ENCODE measurements at regions not wholly inside any gene's neighbourhood (a gene's known extent, or its start where the extent isn't known, plus 50 kb on each side); places are given as distances from the start of the nearest gene placed in this dataset.

DNA sequence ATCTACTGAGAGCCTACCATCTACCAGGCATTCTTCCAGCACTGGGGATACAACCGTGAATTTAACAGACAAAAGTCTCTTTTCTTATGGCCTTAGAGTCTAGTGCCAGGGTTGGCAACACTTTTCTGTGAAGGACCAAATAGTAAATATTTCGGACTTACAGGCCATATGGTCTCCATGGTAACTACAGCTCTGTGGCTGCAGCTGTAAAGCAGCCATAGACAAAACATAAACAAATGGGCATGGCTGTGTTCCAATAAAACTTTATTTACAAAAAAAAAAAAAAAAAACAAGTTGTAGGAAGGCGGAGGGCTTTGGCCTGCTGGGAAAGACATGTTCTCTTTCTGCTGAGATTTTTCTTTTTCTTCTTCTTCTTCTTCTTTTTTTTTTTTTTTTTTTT lies 98.7 kb downstream of the ABCC12 start:
- Histone ChIP-seq H3K9ac (ENCODE audit: low read length) (no peak overlapping the region), H3K4me3 (ENCODE audit: low read depth, low read length) (no peak overlapping the region), H3K27ac (ENCODE audit: low read depth, low read length) (no peak overlapping the region), H3K36me3 (ENCODE audit: control insufficient read depth, insufficient read depth, low read length) (no peaks in the 10 kb centered on the region), H3K27me3 (ENCODE audit: control insufficient read depth, insufficient read depth, low read length) (no peaks in the 10 kb centered on the region), H3K9me3 (ENCODE audit: control insufficient read depth, insufficient read depth, low read depth, low read length) (peaks cover 4% of the 10 kb centered on the region; the same call in 1 of the 2 replicates), H3K4me1 (ENCODE audit: control insufficient read depth, insufficient read depth, low read length) (peaks cover 24% of the 10 kb centered on the region)

DNA sequence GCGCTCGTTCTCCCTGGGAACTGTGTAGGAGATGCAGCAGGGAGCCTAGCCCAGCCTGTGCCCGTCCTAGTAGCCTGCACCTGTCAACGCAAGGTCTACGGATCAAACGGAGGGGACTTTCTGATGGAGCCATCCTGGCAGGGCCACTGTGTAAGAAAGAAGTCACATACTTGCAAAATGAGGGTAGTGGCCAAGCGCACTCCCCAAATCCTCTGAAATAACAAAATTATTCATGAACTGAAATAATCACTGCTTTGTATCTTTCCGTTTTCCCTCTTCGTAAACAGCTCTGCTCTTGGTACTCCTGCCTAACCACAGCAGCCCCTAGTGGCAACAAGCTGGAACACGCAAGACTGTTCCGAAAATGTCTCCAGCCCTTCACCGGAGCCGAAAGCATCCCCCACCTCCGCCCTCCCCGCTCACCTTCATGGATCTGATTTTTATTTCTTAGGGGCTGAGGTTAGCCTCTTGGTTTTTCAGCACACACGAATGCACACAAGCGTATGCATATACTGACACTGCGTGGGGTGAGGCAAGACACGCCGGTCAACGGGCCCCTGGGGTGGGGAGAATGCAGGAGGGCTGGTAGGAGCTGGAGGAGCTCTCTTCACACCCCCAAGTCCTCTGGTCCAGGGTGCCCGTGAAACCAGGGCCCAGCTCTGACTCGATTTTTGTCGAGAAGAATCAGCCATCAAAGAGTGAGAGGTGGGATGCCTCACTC lies 100.8 kb downstream of the ABCC12 start:
- Histone ChIP-seq H3K4me1 (ENCODE audit: control insufficient read depth, insufficient read depth, low read length) (peaks cover 32% of the 10 kb centered on the region), H3K9ac (ENCODE audit: low read length) (no peak overlapping the region), H3K27me3 (ENCODE audit: control insufficient read depth, insufficient read depth, low read length) (no peaks in the 10 kb centered on the region), H3K36me3 (ENCODE audit: control insufficient read depth, insufficient read depth, low read length) (no peaks in the 10 kb centered on the region), H3K4me3 (ENCODE audit: low read depth, low read length) (peak overlapping the region; percentile 12; the same call in 1 of the 2 replicates), H3K27ac (ENCODE audit: low read depth, low read length) (no peak overlapping the region), H3K9me3 (ENCODE audit: control insufficient read depth, insufficient read depth, low read depth, low read length) (peaks cover 4% of the 10 kb centered on the region; the same call in 1 of the 2 replicates)

DNA sequence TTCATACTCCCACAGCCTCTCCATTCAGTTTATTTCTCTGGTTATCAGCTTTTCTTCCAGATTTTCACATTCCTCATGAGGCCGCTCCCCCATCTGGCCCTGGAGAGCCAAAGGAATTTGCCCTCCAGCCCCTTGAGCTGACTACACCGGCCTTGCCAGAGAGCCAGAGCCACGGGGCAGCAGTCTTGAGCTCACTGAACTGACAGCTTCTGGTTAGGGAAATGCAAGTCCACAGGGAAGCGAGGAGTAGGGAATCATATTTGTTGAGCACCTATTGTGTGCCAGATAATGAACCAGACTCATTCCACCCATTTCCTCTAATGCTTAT lies 102.4 kb downstream of the ABCC12 start:
- H3K27ac ChIP-seq (ENCODE audit: low read depth, low read length): peak overlapping the region; percentile 26; the same call in 1 of the 2 replicates
- peak overlapping the region; percentile 57 for H3K9ac ChIP-seq (ENCODE audit: low read length)
- no peaks in the 10 kb centered on the region for H3K9me3 ChIP-seq (ENCODE audit: control insufficient read depth, insufficient read depth, low read depth, low read length)
- peaks cover 32% of the 10 kb centered on the region for H3K4me1 ChIP-seq (ENCODE audit: control insufficient read depth, insufficient read depth, low read length)
- H3K27me3 ChIP-seq (ENCODE audit: control insufficient read depth, insufficient read depth, low read length): no peaks in the 10 kb centered on the region
- no peaks in the 10 kb centered on the region for H3K36me3 ChIP-seq (ENCODE audit: control insufficient read depth, insufficient read depth, low read length)
- no peak overlapping the region for H3K4me3 ChIP-seq (ENCODE audit: low read depth, low read length)

DNA sequence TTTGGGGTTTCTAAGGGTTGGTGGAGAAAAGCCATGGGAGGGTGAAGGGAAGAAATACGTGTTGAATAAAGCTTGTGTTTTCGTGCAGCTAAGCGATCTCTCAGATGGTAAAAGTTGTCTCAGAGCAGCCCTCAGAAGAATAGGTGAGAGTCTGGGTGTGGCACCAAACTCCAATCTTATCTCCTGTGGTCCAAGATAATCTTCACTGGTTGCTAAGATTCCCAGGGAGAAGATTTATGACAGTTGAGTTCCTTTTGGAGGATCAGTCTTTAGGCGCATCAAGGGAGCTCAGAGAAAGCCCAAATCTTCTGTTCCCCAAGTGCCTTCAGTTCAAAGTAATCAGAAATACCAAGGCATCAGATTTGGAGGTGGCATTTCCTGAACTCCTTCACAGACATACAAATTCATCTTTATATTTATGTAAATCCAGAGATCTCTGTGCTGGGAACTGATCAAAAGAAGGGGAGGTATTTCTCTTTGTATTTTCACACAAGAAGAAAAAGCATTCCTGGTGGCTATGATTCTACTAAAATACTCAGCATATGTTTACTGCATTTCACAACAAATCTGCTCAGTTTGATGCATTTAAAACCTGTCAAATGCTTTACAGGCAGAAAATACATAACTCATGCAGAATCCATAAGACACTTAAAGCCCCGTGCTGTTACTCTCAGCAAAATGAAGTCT lies 102.9 kb downstream of the ABCC12 start:
- Histone ChIP-seq H3K27me3 (ENCODE audit: control insufficient read depth, insufficient read depth, low read length) (no peaks in the 10 kb centered on the region), H3K9ac (ENCODE audit: low read length) (peak overlapping the region; percentile 57), H3K4me3 (ENCODE audit: low read depth, low read length) (no peak overlapping the region), H3K36me3 (ENCODE audit: control insufficient read depth, insufficient read depth, low read length) (no peaks in the 10 kb centered on the region), H3K9me3 (ENCODE audit: control insufficient read depth, insufficient read depth, low read depth, low read length) (no peaks in the 10 kb centered on the region), H3K4me1 (ENCODE audit: control insufficient read depth, insufficient read depth, low read length) (peaks cover 32% of the 10 kb centered on the region), H3K27ac (ENCODE audit: low read depth, low read length) (peak overlapping the region; percentile 26; the same call in 1 of the 2 replicates)

DNA sequence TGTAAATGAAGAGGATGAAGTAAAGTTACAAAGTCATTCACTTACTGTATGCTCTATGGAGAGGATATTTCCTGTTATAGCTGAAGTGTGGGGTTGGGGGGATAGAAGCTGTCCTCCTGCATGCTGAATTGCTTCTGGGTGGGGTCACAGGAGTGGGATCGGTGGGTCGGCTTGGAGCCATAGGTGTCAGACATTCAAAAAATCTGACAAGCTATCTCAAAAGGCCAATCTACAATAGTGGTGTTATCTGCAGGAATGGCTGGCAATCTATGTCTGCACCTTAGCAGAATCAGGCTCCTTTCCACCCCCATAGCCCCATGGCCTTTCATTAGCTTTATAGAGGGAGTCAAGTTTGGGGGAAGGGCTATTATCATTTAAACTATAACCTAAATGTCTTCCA lies 104.9 kb downstream of the ABCC12 start:
- Histone ChIP-seq H3K27ac (ENCODE audit: low read depth, low read length) (no peak overlapping the region; the same call in 1 of the 2 replicates), H3K4me1 (ENCODE audit: control insufficient read depth, insufficient read depth, low read length) (peaks cover 32% of the 10 kb centered on the region)

DNA sequence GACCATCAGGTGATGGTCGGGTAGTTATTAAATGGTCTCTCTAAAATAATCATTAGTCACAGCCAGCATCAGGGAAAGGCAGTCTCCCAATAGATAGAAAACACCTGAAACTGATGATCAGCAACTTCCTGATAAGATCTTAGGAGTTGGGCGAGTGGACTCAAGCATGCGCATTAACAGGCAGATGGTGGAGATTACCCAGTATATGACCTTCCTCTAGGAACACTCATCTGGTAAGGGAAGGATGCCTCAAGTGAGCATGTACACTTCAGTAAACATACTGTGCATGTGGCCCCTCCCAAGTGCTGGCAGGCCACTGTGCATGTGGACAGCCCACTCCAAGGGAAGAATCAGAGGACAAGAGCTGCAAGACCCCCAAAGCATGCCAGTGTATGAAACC lies 105.9 kb downstream of the ABCC12 start:
- peaks cover 29% of the 10 kb centered on the region for H3K4me1 ChIP-seq (ENCODE audit: control insufficient read depth, insufficient read depth, low read length)
- no peaks in the 10 kb centered on the region for H3K36me3 ChIP-seq (ENCODE audit: control insufficient read depth, insufficient read depth, low read length)
- H3K27ac ChIP-seq (ENCODE audit: low read depth, low read length): no peak overlapping the region
- H3K27me3 ChIP-seq (ENCODE audit: control insufficient read depth, insufficient read depth, low read length): no peaks in the 10 kb centered on the region
- H3K9me3 ChIP-seq (ENCODE audit: control insufficient read depth, insufficient read depth, low read depth, low read length): no peaks in the 10 kb centered on the region
- H3K9ac ChIP-seq (ENCODE audit: low read length): no peak overlapping the region
- H3K4me3 ChIP-seq (ENCODE audit: low read depth, low read length): no peak overlapping the region

More for the DNA sequence above, 104.9 kb downstream of the ABCC12 start:
- Histone ChIP-seq H3K27me3 (ENCODE audit: control insufficient read depth, insufficient read depth, low read length) (no peaks in the 10 kb centered on the region), H3K9ac (ENCODE audit: low read length) (peak overlapping the region; percentile 40), H3K4me3 (ENCODE audit: low read depth, low read length) (no peak overlapping the region), H3K36me3 (ENCODE audit: control insufficient read depth, insufficient read depth, low read length) (no peaks in the 10 kb centered on the region), H3K9me3 (ENCODE audit: control insufficient read depth, insufficient read depth, low read depth, low read length) (no peaks in the 10 kb centered on the region)

DNA sequence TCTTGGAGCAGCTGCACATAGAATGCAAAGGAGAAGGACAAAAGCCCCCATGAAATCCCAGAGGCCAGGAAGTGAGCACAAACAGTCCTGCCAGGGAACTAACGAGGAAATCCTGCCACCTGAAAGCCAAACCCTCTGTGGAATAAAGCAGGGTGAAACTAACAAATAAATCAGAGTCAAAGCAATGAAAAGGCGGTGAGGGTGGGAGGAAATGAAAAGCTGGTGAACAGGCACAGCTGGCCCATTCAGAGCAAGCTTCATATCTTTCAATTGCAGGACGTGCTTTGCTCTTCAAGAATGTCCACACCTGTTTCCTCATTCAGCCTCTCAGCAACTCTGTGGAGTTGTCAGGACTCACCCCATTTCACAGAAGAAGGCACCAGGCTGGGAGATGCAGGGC lies 108.1 kb downstream of the ABCC12 start:
- H3K9me3 ChIP-seq (ENCODE audit: control insufficient read depth, insufficient read depth, low read depth, low read length): peaks cover 5% of the 10 kb centered on the region; the same call in 1 of the 2 replicates
- no peak overlapping the region for H3K4me3 ChIP-seq (ENCODE audit: low read depth, low read length)
- H3K27ac ChIP-seq (ENCODE audit: low read depth, low read length): no peak overlapping the region
- H3K4me1 ChIP-seq (ENCODE audit: control insufficient read depth, insufficient read depth, low read length): peaks cover 13% of the 10 kb centered on the region
- no peaks in the 10 kb centered on the region for H3K27me3 ChIP-seq (ENCODE audit: control insufficient read depth, insufficient read depth, low read length)
- H3K36me3 ChIP-seq (ENCODE audit: control insufficient read depth, insufficient read depth, low read length): no peaks in the 10 kb centered on the region
- H3K9ac ChIP-seq (ENCODE audit: low read length): no peak overlapping the region

DNA sequence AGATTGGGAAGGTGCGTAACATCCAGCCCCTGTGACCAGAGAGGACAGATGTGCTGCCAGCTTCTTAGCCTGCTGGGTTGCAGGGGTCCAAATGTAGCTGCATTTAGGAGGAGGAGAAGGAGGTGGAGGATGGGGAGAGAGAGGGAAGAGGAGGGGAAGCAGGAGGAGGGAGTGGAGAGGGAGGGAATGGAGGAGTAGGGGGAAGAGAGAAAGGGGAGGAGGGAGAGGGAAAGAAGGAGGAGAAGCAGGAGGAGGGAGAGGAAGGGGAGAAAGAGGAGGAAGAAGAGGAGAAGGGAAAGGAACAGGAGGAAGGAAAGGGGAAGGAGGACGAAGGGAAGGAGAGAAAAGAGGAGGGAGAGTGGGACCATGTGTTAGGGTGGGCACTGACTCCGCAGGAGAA lies 108.6 kb downstream of the ABCC12 start:
- H3K4me3 ChIP-seq (ENCODE audit: low read depth, low read length): no peak overlapping the region
- no peaks in the 10 kb centered on the region for H3K27me3 ChIP-seq (ENCODE audit: control insufficient read depth, insufficient read depth, low read length)
- no peak overlapping the region for H3K27ac ChIP-seq (ENCODE audit: low read depth, low read length)
- H3K9me3 ChIP-seq (ENCODE audit: control insufficient read depth, insufficient read depth, low read depth, low read length): peaks cover 5% of the 10 kb centered on the region; the same call in 1 of the 2 replicates
- no peak overlapping the region for H3K9ac ChIP-seq (ENCODE audit: low read length)
- H3K36me3 ChIP-seq (ENCODE audit: control insufficient read depth, insufficient read depth, low read length): no peaks in the 10 kb centered on the region
- H3K4me1 ChIP-seq (ENCODE audit: control insufficient read depth, insufficient read depth, low read length): peaks cover 10% of the 10 kb centered on the region

DNA sequence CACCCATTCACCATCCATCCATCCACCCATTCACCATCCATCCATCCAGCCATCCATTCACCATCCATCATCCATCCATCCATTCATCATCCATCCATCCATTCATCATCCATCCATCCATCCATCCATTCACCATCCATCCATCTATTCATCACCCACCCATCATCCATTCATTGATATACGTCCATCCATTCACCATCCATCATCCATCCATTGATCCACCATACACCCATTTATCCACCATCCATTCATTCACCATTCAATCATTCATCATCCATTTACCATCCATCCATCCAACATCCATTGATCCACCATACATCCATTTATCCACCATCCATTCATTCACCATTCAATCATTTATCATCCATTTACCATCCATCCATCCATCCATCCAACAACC lies 111.7 kb downstream of the ABCC12 start:
- Histone ChIP-seq H3K4me3 (ENCODE audit: low read depth, low read length) (no peak overlapping the region), H3K27ac (ENCODE audit: low read depth, low read length) (no peak overlapping the region), H3K27me3 (ENCODE audit: control insufficient read depth, insufficient read depth, low read length) (no peaks in the 10 kb centered on the region), H3K36me3 (ENCODE audit: control insufficient read depth, insufficient read depth, low read length) (no peaks in the 10 kb centered on the region), H3K9ac (ENCODE audit: low read length) (no peak overlapping the region), H3K4me1 (ENCODE audit: control insufficient read depth, insufficient read depth, low read length) (no peaks in the 10 kb centered on the region; the same call in 1 of the 2 replicates), H3K9me3 (ENCODE audit: control insufficient read depth, insufficient read depth, low read depth, low read length) (peaks cover 6% of the 10 kb centered on the region; the same call in 1 of the 2 replicates)

DNA sequence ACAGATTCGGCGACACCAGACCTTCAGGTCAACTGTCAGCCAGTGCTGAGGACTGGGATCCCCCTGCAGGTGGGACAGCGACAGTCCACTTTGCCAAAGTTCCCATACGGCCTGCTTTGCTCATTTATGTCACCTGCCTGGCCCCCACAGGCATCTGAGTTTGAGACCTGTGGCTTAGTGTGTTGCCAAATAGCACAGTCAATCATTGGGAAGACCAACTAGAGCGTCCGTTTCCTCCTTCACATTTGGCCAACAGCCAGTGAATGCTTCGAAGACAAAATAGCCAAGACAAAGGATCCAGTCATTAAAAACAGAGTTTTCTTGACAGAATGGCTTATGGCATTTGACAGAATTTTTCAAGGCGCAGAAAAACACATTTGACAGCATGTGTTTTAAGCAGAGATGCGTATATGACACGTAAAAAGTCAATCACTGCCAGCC lies 113.8 kb downstream of the ABCC12 start:
- Histone ChIP-seq H3K4me1 (ENCODE audit: control insufficient read depth, insufficient read depth, low read length) (no peaks in the 10 kb centered on the region; the same call in 1 of the 2 replicates), H3K27me3 (ENCODE audit: control insufficient read depth, insufficient read depth, low read length) (no peaks in the 10 kb centered on the region), H3K27ac (ENCODE audit: low read depth, low read length) (no peak overlapping the region), H3K36me3 (ENCODE audit: control insufficient read depth, insufficient read depth, low read length) (no peaks in the 10 kb centered on the region), H3K9me3 (ENCODE audit: control insufficient read depth, insufficient read depth, low read depth, low read length) (peaks cover 6% of the 10 kb centered on the region; the same call in 1 of the 2 replicates), H3K9ac (ENCODE audit: low read length) (no peak overlapping the region), H3K4me3 (ENCODE audit: low read depth, low read length) (no peak overlapping the region)

DNA sequence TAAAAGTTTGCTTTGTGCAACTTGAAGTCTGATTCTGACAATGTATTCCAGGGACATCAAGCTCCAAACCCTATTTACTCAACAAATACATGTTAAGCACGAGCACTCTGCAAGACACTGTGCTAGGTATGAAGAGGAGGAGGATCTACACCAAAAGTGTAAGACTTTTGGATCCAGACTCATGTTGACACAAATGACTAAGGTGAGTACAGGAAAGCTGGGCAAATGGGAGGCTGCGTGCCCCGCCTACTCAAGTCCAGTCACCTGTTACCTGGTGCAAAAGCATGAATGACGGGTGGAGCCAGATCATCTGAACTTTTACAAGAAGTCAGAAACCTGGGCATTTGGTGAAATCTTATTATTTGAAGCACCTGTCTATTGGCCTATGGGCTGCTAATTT lies 120.7 kb downstream of the ABCC12 start:
- H3K4me3 ChIP-seq (ENCODE audit: low read depth, low read length): no peak overlapping the region

More for the DNA sequence above, 120.7 kb downstream of the ABCC12 start:
- no peaks in the 10 kb centered on the region for H3K4me1 ChIP-seq (ENCODE audit: control insufficient read depth, insufficient read depth, low read length)
- no peaks in the 10 kb centered on the region for H3K27me3 ChIP-seq (ENCODE audit: control insufficient read depth, insufficient read depth, low read length)
- no peak overlapping the region for H3K27ac ChIP-seq (ENCODE audit: low read depth, low read length)
- H3K9ac ChIP-seq (ENCODE audit: low read length): no peak overlapping the region
- no peaks in the 10 kb centered on the region for H3K36me3 ChIP-seq (ENCODE audit: control insufficient read depth, insufficient read depth, low read length)
- 0 out of 2 replicates have a peak, but pooled peaks cover 3% of the 10 kb centered on the region for H3K9me3 ChIP-seq (ENCODE audit: control insufficient read depth, insufficient read depth, low read depth, low read length)
